Panc1 (cell line): ENCODE measurements at regions not wholly inside any gene's neighbourhood (a gene's known extent, or its start where the extent isn't known, plus 50 kb on each side); places are given as distances from the start of the nearest gene placed in this dataset.
"Not testable (repeated sequence)": the region's sequence is repeated elsewhere in the genome, so short reads cannot be mapped to it uniquely, and the experiment has no call there.

Experiments used
- ATAC-seq: fragments of 200-7000 bp; cut with Tn5 transposase; 2 replicates; pipeline ENCODE4 v1.9.1; 2020; ENCODE audit warnings: mild to moderate bottlenecking, moderate library complexity
- BruUV-seq: library from RNA; stranded (reverse); fragments of 400-500 nt; replicated peaks from 2 replicates; lab custom pipeline; 2021; lab: Mats Ljungman, UMichigan
- CTCF ChIA-PET: fragments of 300-600 bp; sonication (Branson Sonifier 250); formaldehyde crosslinking; loops from one replicate; lab custom pipeline; 2022; ENCODE audit warnings: antibody characterized with exemption; lab: Charles Lee
- POLR2A ChIA-PET: fragments of 300-600 bp; sonication (Branson Sonifier 250); formaldehyde crosslinking; loops from one replicate; lab custom pipeline; 2022; ENCODE audit warnings: antibody characterized with exemption; lab: Charles Lee
- DNase-seq: peaks from one replicate; pipeline ENCODE4 v3.0.0-alpha.2; 2010; ENCODE audit warnings: low read depth, low spot score
- H3K27ac ChIP-seq: 2 replicates; pipeline ENCODE4 v1.5.1; 2011; ENCODE audit warnings: mild to moderate bottlenecking, low read length, inconsistent platforms
- H3K27me3 ChIP-seq: fragments of 200-500 bp; sonication (Bioruptor generic); 2 replicates; pipeline ENCODE4 v1.6.0; 2014; ENCODE audit warnings: low read length, inconsistent platforms; ENCODE audit not compliant: control insufficient read depth, insufficient read depth
- H3K36me3 ChIP-seq: fragments of 200-500 bp; sonication (Bioruptor generic); 2 replicates; pipeline ENCODE4 v1.5.1; 2014; ENCODE audit warnings: inconsistent platforms, mild to moderate bottlenecking, low read length, moderate library complexity; ENCODE audit not compliant: control insufficient read depth, insufficient read depth
- H3K4me1 ChIP-seq: 2 replicates; pipeline ENCODE4 v1.5.1; 2011; ENCODE audit warnings: inconsistent platforms, mild to moderate bottlenecking, low read length, moderate library complexity; ENCODE audit not compliant: control insufficient read depth, insufficient read depth
- H3K4me3 ChIP-seq, 2 experiments: 2 replicates each; pipeline ENCODE4 v1.5.1; 2011 to 2012; ENCODE audit warnings: low read depth in 2 of 2, low read length in 2 of 2, mild to moderate bottlenecking in 2 of 2, inconsistent platforms in 1 of 2, moderate library complexity in 1 of 2
- H3K9me3 ChIP-seq: fragments of 200-500 bp; sonication (Bioruptor generic); 2 replicates; pipeline ENCODE4 v1.5.1; 2014; ENCODE audit warnings: low read depth, mild to moderate bottlenecking, inconsistent platforms, low read length, moderate library complexity; ENCODE audit not compliant: control insufficient read depth, insufficient read depth
- POLR2AphosphoS5 ChIP-seq: IDR thresholded peaks from 2 replicates; pipeline ENCODE4 v1.6.1; 2012; ENCODE audit warnings: mild to moderate bottlenecking, low read depth, low read length, moderate library complexity
- SIN3A ChIP-seq: IDR thresholded peaks from 2 replicates; pipeline ENCODE4 v1.6.1; 2012; ENCODE audit warnings: low read depth, mild to moderate bottlenecking, low read length, moderate library complexity, borderline replicate concordance; ENCODE audit not compliant: insufficient read depth
- TCF7L2 ChIP-seq: IDR thresholded peaks from 2 replicates; pipeline ENCODE4 v1.6.1; 2011; ENCODE audit warnings: mild to moderate bottlenecking, low read depth, low read length, inconsistent platforms
- in situ Hi-C: cut with HindIII; loops from 2 replicates; pipeline ENCODE4 v1.10.0; 2016; ENCODE audit warnings: low sequenced_read_pairs, low pct_unique_long_range_greater_than_20kb
- intact Hi-C: fragments of 100-400 bp; cut with micrococcal nuclease; formaldehyde crosslinking; loops from one replicate; pipeline ENCODE4 v1.10.0; 2022; ENCODE audit not compliant: unreplicated experiment
- TF ChIP-seq, protein P1 (sequence below), 2 experiments: IDR thresholded peaks; 2 replicates each; pipeline ENCODE4 v1.6.1; 2011 to 2012; ENCODE audit warnings: low read depth in 2 of 2, control low read depth in 1 of 2, low read length in 1 of 2, mild to moderate bottlenecking in 1 of 2, moderate library complexity in 1 of 2; ENCODE audit not compliant: insufficient read depth in 1 of 2
- TF ChIP-seq, protein P2 (sequence below): fragments of 450-650 bp; IDR thresholded peaks from 2 replicates; pipeline ENCODE4 v1.5.1; 2017; ENCODE audit warnings: mild to moderate bottlenecking

DNA sequence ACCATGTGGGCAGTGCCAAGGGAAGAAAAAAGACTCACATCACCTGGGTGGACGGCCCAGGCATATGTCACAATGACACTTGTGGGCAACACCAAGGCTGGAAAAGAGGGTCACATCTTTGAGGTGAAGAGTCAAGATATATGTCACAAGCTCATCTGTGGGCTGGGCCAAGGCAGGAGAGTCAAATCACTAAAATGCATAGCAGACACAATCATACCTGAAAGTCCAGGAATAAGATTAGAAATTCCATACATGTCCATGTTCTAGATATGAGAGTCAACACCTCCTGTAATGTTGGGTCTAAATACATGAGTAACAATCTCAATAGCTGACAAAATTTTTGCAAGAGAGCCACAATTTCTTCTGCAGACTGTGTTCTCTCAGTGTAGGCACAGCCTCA lies 145.0 kb downstream of the ZNF675 start:
- in situ Hi-C loops (no loop called here), intact Hi-C loops (no loop called here)
- no peak overlapping the region for H3K27ac ChIP-seq
- ATAC-seq: no peak
- H3K4me3 ChIP-seq: no peak overlapping the region
- BruUV-seq: no TSS peak
- no peaks in the 10 kb centered on the region for H3K27me3 ChIP-seq
- no peak for DNase-seq
- H3K9me3 ChIP-seq: no peaks in the 10 kb centered on the region
- H3K36me3 ChIP-seq: no peaks in the 10 kb centered on the region
- TF ChIP-seq, protein P1, sequence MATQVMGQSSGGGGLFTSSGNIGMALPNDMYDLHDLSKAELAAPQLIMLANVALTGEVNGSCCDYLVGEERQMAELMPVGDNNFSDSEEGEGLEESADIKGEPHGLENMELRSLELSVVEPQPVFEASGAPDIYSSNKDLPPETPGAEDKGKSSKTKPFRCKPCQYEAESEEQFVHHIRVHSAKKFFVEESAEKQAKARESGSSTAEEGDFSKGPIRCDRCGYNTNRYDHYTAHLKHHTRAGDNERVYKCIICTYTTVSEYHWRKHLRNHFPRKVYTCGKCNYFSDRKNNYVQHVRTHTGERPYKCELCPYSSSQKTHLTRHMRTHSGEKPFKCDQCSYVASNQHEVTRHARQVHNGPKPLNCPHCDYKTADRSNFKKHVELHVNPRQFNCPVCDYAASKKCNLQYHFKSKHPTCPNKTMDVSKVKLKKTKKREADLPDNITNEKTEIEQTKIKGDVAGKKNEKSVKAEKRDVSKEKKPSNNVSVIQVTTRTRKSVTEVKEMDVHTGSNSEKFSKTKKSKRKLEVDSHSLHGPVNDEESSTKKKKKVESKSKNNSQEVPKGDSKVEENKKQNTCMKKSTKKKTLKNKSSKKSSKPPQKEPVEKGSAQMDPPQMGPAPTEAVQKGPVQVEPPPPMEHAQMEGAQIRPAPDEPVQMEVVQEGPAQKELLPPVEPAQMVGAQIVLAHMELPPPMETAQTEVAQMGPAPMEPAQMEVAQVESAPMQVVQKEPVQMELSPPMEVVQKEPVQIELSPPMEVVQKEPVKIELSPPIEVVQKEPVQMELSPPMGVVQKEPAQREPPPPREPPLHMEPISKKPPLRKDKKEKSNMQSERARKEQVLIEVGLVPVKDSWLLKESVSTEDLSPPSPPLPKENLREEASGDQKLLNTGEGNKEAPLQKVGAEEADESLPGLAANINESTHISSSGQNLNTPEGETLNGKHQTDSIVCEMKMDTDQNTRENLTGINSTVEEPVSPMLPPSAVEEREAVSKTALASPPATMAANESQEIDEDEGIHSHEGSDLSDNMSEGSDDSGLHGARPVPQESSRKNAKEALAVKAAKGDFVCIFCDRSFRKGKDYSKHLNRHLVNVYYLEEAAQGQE (IDR thresholded peaks at IDR 0.05; ENCODE audit: insufficient read depth in 1 of 2, low read depth in 2 of 2, low read length in 1 of 2): no peak
- TF ChIP-seq TCF7L2 (no peak), SIN3A (no peak), POLR2AphosphoS5 (no peak)
- TF ChIP-seq, protein P2, sequence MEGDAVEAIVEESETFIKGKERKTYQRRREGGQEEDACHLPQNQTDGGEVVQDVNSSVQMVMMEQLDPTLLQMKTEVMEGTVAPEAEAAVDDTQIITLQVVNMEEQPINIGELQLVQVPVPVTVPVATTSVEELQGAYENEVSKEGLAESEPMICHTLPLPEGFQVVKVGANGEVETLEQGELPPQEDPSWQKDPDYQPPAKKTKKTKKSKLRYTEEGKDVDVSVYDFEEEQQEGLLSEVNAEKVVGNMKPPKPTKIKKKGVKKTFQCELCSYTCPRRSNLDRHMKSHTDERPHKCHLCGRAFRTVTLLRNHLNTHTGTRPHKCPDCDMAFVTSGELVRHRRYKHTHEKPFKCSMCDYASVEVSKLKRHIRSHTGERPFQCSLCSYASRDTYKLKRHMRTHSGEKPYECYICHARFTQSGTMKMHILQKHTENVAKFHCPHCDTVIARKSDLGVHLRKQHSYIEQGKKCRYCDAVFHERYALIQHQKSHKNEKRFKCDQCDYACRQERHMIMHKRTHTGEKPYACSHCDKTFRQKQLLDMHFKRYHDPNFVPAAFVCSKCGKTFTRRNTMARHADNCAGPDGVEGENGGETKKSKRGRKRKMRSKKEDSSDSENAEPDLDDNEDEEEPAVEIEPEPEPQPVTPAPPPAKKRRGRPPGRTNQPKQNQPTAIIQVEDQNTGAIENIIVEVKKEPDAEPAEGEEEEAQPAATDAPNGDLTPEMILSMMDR: no peak
- ChIA-PET POLR2A (no interaction called here), CTCF (no interaction called here)
- no peaks in the 10 kb centered on the region for H3K4me1 ChIP-seq

DNA sequence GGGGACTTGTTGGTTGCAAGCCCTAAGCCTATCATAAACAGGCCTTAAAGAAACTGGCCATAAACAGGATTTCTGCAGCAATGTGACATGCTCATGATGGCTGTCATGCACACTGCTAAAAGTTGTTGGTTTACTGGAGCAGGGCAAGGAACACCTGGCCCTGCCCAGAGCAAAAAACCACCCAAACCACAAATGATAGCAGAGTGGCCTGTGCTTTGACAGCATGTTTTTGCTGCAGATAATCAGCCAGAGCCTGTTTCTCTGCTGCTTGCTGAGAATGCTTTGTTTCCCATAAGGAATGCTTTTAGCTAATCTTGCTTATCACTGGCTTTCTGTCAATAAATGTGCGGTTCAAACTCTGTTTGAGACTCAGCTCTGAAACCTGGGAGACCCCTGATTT lies 144.9 kb upstream of the ZNF91 start:
- H3K36me3 ChIP-seq, in situ Hi-C loops, intact Hi-C loops, H3K27me3 ChIP-seq, BruUV-seq, ATAC-seq, CTCF ChIA-PET, H3K27ac ChIP-seq, H3K4me1 ChIP-seq, POLR2A ChIA-PET, H3K4me3 ChIP-seq, DNase-seq, H3K9me3 ChIP-seq: not testable (repeated sequence)

DNA sequence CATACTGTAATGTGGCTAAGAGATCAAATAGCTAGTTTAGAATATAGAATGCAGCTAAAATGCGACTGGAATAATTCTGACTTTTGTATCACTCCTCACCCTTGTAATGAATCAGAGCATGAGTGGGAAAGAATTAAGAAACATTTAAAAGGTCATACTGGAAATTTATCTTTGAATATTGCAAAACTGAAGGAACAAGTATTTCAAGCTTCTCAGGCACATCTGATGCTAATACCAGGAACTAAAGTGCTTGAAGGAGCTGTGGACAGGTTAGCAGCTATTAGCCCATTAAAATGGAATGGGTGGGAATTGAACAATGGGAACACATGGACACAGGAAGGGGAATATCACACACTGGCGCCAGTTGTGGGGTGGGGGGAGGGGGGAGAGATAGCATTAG lies 144.2 kb upstream of the ZNF91 start:
- Histone ChIP-seq H3K9me3 (no peaks in the 10 kb centered on the region), H3K27me3 (no peaks in the 10 kb centered on the region), H3K4me3 (no peak overlapping the region), H3K36me3 (no peaks in the 10 kb centered on the region), H3K27ac (no peak overlapping the region), H3K4me1 (no peaks in the 10 kb centered on the region)
- BruUV-seq: no TSS peak
- CTCF ChIA-PET: no interaction called here
- POLR2A ChIA-PET: no interaction called here
- no peak for ATAC-seq
- intact Hi-C loops (no loop called here), in situ Hi-C loops (no loop called here)
- TF ChIP-seq TCF7L2 (no peak), POLR2AphosphoS5 (no peak), SIN3A (no peak)
- TF ChIP-seq, protein P2: no peak
- TF ChIP-seq, protein P1 (IDR thresholded peaks at IDR 0.05; ENCODE audit: insufficient read depth in 1 of 2, low read depth in 2 of 2, low read length in 1 of 2): no peak
- DNase-seq: no peak

DNA sequence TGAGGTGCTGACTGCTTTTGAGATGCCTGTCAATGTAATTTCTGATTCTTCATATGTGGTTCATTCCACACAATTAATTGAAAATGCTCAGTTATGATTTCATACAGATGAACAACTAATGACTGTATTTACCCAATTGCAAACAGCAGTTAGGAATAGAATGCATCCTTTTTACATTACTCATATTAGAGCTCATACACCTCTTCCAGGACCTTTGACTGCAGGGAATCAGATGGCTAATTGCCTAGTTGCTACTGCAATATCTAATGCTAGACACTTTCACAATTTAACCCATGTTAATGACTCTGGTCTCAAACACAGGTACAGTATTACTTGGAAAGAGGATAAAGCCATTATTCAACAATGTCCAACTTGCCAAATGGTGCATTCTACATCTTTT lies 141.9 kb upstream of the ZNF91 start:
- H3K27ac ChIP-seq, BruUV-seq, H3K4me1 ChIP-seq, POLR2A ChIA-PET, intact Hi-C loops, H3K9me3 ChIP-seq, DNase-seq, CTCF ChIA-PET, H3K27me3 ChIP-seq, H3K4me3 ChIP-seq, in situ Hi-C loops, ATAC-seq, H3K36me3 ChIP-seq: not testable (repeated sequence)
